HG03432 (cell line): ENCODE measurements at regions not wholly inside any gene's neighbourhood (a gene's known extent, or its start where the extent isn't known, plus 50 kb on each side); places are given as distances from the start of the nearest gene placed in this dataset.

Experiments
- ATAC-seq: cut with Tn5 transposase; IDR thresholded peaks from one replicate; pipeline ENCODE4 v1.9.1; 2021; ENCODE audit warnings: mild to moderate bottlenecking, moderate library complexity; ENCODE audit not compliant: unreplicated experiment

DNA sequence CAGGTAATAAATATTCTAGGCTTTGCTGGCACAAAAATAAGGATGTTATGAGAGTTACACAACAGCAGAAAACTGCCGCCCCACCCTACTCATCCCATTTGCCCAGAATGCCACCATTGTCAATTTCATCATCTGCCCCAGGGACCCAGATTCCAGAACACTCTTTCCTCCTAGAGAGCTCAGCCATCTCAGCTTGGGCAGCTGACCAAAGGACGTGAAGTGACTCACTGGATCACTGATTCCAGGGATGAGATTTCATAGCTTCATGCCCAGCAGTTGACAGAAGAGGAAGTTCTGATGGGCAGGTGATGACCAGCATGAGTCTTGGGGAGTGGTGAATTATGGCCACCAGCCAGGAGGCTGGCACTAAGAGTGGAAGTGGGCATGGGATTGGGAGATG lies 450.3 kb downstream of the RMST start:
- ATAC-seq, result no peak

DNA sequence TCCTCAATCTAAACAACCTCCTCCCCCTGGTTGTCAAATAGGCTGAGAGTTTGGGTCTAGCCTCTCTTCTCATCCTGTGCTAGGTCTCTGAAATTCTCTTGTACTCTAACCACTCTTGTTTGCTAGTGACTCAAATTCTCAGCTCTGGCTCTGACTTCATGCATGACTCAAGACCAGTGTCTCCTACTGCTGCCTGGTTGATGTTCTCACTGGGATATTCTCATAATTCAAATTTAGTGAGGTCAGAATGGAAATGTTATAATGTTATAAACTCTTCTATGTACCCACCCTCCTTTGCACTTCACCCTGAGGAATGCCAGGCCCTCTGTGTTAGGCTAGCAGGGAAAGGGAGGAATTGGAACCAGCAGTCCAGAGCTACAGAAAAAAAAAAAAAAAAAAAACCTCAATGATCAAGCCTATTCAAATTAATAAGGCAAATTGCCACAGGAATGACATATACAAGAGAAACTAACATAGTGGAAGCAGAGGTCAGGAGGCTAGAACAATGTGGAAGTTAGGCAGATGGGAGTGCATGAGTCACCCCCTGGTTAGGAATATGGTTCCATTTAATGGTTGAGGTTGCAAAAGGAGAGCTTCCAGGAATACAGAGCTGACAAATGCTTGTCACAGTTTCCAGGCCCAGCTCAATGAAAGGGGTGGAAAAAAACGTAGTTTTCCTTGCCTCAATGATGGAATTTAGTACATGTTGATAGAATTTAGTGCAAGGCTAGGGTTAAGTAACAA lies 459.5 kb downstream of the RMST start:
- no peak for ATAC-seq

GRCh38 chr12:97923546-97923945 lies 460.9 kb downstream of the RMST start:
- ATAC-seq, result no peak

GRCh38 chr12:97924122-97924521 lies 461.5 kb downstream of the RMST start:
- ATAC-seq, result no peak

- no peak for ATAC-seq
Observed at GRCh38 chr12:97927977-97928376, 465.4 kb downstream of the RMST start.

DNA sequence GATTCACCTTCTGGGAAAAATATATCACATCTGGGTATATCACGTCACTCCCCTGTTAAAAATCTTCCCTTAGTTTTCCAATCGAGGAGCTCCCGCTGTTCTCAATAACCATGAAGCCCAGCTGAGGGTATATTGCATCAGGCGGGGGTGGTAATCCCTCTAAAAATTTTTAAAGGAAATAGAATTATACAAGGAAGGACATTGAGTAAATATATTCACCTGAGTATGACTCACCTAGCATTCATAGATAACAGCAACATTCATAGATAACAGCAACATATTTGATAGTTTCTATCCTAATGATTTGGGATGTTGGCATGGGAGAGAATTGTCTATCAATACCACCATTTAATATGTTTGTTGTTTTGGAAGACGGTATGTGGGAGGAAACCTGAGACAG lies 473.6 kb downstream of the RMST start:
- no peak for ATAC-seq

GRCh38 chr12:97938031-97938430 lies 475.4 kb downstream of the RMST start:
- no peak for ATAC-seq

DNA sequence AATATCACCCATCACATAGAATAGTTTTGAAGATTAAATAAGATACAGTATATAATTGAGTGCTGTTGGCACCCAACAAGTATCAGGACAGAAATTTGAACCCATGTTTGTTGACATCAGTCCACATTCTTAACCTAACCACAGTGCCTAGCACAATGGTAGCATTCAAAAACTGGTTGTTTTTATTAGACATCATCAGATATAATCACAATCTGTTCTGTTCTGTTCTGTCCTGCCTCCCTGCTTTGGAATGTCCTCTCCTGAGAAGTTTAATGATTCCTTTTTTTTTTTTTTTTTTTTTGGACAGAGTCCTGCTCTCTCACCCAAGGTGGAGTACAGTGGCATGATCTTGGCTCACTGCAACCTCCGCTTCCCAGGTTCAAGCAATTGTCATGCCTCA lies 476.6 kb downstream of the RMST start:
- no peak for ATAC-seq

GRCh38 chr12:97940105-97940504 lies 477.5 kb downstream of the RMST start:
- ATAC-seq, result no peak

DNA sequence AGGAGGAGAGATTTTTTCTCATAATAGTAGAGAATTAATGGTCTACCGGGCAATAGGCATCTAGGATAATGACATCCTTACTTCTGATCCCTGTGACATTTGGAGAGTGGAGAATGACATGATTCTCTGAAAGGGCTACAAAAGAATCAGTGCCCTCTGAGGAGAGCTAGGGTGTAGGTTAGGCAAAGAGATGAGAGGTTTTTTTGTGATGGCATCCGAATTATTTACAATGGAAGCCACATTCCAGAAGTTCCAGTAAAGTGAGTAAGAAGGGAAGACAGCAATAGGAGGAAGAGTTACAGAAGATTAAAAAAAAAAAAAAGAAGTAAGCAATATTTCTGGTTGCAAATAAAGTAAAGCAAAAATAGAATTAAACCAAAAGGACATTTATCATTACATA lies 478.0 kb downstream of the RMST start:
- no peak for ATAC-seq

GRCh38 chr12:97941686-97942354 lies 479.2 kb downstream of the RMST start:
- ATAC-seq, result no peak

DNA sequence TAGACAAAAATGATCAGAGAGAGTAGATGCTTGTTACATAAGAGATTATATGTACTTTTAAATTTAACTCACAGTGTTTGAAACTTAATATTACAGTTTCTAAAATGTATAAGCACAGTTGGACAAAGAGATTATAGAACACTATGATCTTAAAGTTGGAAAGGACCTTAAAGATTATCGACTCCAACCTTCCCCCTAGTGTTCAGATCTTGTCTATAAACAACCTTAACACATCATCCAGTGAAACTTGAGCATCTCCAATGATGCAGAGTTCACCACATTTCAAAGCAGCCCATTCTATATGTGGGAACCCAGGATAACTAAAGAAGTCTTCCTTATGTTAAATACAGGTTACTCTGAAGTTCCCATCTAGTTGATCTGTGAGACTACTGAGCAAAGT lies 480.8 kb downstream of the RMST start:
- no peak for ATAC-seq

- ATAC-seq, result no peak
Observed at GRCh38 chr12:97944576-97944975, 482.0 kb downstream of the RMST start.

GRCh38 chr12:97946701-97947100 lies 484.1 kb downstream of the RMST start:
- no peak for ATAC-seq

- no peak for ATAC-seq
Observed at GRCh38 chr12:97948591-97948990, 486.0 kb downstream of the RMST start.

DNA sequence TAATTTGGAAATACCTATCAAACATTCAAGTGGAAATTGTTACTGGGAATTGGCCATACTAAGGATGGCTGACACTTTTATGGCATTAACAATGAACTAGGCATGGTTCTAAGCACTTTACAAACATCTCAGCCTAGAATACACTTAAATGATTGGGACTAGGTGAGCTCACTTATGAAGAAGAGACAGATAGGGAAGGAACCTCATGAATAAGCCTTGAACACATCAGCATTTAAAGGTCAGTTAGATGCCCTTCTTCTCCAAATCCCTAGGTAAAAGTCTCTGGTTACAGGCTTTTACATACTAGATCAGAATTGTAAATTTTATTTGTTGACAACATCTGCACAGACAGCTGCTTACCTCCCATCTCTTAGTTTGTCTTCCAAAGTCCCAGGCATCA lies 488.6 kb downstream of the RMST start:
- ATAC-seq, result no peak

DNA sequence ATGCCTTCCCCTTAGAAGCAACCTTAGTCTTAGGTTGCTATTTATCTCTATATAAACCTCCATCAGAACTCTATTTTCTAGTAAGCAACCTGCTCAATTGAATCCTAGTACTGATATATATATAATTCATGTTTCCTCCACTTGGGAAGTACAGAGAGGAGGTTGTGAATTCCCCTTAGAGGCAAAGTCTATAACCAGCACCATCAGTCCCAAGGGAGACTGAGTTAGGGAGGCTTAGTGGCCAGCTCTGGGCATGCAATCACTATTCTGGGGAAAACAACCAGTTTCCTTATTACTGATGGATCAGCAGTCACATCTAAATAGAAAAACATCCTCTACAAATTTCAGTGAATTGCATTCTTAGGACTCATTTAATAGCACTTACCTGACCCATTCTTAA lies 489.1 kb downstream of the RMST start:
- no peak for ATAC-seq

DNA sequence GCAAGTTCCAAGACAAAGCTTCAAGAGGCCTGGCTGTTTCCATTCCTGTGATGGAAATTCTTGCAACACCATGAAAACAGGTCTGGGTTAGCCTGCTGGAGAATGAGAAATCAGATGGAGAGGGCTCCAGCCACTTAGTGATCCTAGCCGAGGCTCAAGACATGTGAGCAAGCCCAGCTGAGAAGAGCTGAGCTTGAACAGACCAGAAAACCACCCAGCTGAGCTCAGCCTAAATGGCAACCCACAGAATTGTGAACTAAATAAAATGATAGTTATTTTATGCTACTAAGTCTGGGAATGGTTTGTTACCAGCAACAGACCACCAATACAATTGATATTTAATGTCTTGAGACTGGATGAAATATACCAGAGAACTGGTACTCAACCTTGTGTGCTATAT lies 494.5 kb downstream of the RMST start:
- ATAC-seq, result no peak

DNA sequence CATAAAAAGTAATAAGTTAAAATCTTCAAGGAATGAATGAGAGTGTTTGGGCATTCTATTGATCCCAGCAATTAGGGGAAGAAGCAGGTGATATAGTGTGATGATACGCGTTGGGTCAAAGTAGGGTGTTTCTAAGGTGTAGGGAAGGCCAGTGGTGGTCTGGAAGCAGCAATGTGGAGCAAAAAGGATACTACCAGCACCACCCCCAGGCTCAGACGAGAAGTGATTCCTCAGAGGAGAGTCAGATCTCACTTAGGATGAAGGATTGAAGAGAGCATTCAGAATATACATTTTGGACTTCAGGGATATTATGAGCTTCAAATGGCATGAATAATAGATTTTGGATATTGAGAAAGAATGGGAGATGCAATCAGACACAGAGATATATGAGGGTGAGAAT lies 497.6 kb downstream of the RMST start:
- no peak for ATAC-seq

GRCh38 chr12:97960741-97961608 lies 498.4 kb downstream of the RMST start:
- ATAC-seq, result peak; percentile 93

DNA sequence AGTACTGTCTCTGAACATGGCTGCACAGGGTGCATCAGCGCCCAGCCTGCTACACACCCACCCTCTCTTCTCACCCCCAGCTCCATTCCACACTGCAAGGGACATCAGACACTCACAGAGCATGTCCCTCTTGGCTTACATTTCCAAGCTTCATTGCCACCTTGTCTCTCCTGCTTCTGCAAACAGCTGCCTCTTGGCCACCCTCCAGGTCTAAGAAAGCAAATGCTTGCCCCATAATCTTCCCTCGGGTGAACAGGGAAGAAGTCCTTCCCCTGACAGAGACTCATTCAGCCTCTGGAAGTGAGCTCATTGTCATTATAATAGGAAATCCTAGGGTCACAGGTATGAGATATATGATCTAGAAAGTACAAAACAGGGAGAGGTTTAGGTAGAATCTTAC lies 505.2 kb downstream of the RMST start:
- ATAC-seq, result no peak
